ENCODE measurements at regions not wholly inside any gene's neighbourhood (a gene's known extent, or its start where the extent isn't known, plus 50 kb on each side); places are given as distances from the start of the nearest gene placed in this dataset.

GRCh38 chr17:72409405-72410002, 288.7 kb downstream of the SOX9 start:
- no peak for DNase-seq (ENCODE audit: low spot score)

- DNase-seq (ENCODE audit: low spot score), result no peak
These were observed 290.3 kb downstream of the SOX9 start for GRCh38 chr17:72411124-72411563.

- no peak for DNase-seq (ENCODE audit: low spot score)
These were observed 291.8 kb downstream of the SOX9 start for GRCh38 chr17:72412650-72413076.

DNA sequence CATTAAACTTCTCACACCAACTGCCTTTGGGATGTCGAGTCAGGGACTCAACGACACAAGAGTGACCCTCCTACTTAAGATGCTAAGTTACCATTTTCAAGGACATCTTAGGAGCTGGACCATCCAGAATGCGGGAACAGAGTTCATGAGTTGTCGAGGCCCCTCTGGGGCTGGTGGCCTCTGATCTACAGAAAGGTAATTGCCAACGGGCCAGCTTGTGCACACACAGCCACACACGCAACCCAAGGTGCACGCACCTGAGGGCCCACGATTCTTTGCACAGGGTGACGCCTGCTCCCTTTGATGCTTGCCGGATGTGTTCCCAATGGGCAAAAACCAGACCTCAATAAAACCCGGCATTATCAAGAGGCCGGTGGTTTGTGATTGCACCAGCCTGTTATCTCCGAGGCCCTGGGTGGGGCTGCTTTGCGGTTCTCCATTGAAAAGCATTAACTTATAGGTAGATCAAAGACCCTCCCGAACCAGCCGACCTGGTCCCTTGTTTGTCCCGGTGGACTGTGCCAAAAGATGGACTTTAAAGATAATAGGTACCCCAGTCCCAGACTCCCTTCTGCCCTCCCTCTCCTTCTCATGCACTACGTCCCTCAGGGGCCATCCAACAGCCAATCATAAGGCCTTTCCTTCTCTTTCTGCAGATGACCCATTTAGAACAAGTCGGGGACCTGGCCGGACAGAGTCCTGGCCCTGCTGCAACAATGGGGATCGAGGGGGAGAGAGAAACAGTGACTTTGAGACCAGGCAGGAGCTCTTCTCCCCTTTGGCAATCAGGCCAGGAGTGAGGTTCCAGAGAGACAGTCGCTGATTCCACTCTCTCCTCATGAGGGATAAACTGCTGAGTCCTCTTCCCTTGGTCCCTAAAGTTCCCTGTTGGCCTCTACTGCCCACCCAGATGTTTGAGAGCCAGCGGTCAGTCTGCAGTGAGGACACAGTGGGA, 292.5 kb downstream of the SOX9 start:
- no peak for DNase-seq (ENCODE audit: low spot score)

GRCh38 chr17:72414032-72414396, 293.2 kb downstream of the SOX9 start:
- DNase-seq (ENCODE audit: low spot score), result no peak

GRCh38 chr17:72414967-72415853, 294.4 kb downstream of the SOX9 start:
- no peak for DNase-seq (ENCODE audit: low spot score)

DNA sequence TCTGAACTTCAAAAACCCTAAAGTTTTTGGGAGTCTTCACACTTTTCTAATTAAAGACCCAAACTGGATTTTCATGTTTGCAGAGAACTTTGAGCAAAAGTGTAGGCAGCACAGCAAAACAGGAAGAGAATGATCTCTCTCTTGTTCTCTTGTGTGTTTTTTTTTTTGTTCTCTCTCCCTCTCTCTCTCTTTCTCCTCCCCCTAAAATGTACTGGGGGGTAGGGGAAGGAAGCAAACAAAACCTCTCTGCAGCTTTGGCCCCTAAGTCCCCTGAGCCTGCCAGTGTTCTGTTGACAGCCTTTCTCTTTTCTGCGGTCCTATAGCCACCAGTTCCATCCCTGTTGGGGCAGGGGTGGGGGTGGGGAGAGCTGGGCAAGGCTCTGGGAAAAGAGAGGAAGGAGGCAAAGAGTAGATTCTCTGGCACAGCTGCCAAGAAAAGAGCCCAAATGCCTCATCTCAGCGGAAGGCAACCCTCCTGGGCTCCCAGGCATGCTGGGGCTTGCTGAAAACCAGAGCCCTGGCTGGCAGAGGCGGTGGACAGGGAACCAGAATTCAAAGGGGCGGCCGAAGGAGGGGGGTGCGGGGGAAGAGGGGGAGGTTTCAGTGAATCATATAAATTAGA, 295.3 kb downstream of the SOX9 start:
- peak; percentile 47 for DNase-seq (ENCODE audit: low spot score)

DNA sequence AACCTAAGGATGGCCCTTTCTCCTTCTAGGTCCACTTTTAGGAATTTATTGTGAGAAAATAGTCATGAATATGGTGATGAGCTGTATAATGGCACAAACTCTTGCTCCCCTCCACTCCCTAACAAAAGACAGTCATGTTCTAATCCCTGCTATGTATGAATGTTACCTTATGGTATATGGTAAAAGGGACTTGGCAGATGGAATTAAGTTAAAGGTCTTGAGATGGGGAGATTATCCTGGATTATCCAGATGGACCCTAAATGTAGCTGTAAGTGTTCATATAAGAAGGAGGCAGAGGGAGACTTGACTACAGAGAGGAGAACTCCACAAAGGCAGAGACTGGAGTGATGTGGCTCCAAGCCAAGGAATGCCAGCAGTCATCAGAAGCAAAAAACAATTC, 296.1 kb downstream of the SOX9 start:
- no peak for DNase-seq (ENCODE audit: low spot score)

DNA sequence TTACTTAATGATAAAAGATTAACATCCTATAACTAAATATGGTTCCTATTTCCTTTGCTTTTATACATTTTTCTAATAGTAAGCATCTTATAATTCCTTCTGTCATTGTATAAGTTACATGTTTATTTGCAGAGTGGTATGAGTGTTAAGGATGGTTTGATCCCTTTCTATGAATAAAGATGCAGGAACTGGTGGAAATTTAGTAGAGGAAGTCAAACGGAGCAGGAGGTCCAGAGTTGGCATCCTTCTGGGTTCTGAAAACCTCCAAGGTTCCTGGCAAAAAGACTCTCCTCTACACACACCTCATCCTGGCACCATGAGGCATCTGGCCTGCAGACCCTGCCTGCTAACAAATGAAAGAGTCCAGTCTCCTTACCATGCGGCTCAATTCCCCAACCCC, 296.8 kb downstream of the SOX9 start:
- DNase-seq (ENCODE audit: low spot score), result no peak

DNA sequence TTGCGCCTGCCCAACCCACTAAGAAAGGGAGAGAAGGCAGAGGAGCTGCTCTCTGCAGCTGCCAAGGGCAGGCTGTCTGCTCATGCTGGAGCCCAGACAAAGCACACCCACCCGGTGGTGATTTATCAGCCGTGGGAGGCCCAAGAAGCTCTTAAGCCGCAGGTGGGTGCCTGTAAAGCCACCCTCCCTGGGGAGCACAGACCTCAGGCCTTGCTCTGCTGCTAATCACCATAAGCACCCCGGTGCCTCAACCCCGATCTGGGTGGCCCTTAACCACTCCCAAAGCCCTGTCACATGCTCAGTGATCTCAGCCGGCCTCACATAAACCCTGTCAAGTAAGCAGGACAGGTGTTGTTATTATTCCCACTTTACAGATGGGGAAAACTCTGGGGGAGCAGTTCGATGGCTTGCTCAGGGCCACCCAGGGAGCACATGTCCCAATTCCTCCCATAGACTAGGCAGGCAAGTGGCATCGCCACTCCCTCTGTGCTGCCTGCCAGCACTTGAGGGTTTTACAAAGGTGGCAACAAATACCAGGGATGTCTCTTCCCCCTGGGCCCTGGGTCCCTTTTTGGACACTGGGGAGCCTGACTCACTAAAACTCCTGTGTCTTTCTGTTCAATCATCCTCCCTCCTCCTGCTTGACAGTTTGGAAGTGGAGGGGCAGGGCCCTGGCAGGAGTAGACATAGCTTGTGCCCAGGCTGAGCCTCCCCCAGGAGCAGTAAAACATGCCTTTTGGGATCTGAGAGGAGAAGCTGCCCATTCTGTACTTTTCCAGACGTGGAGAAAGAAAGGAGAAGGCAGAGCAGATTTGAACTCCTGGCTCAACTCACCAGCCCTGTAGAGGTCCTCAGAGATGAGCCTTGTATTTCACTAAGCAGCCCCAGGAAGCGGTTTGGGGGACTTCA, 299.3 kb downstream of the SOX9 start:
- DNase-seq (ENCODE audit: low spot score), result no peak

DNA sequence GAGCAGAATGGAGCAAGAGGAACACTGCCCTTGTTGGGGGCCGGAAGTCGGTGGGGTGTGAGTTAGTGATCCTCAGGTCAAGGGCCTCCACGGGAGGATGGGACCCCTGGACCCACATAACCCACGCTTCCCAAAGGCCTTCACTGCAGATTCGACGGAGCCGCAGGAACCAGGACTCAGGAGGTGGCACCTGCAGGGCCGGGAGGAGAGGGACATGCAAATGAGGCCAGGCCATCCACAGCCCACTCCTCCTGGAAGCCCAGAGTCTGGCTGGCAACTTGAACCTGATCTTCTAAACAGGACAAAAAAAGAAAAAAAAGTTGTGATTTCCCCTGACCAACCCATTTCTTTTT, 299.9 kb downstream of the SOX9 start:
- no peak for DNase-seq (ENCODE audit: low spot score)

- DNase-seq (ENCODE audit: low spot score), result peak; percentile 79
These were observed 300.6 kb downstream of the SOX9 start for GRCh38 chr17:72421128-72422092.

GRCh38 chr17:72422204-72422504, 301.3 kb downstream of the SOX9 start:
- DNase-seq (ENCODE audit: low spot score), result no peak

- DNase-seq (ENCODE audit: low spot score), result peak; percentile 91
These were observed 301.9 kb downstream of the SOX9 start for GRCh38 chr17:72422505-72423285.

DNA sequence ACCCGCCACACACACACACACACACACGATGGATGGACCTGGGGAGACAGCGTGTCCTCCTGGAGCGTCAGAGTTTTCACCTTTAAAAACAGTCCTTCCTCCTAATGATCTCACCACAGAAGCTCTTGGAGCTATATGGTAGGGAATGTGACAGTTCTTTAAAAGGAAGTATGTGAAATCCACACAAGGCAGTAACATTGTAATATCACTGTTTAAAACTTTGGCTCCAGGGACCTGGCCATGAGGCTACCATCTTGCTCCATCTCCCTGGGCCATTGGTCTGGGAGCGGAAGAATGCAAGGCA, 302.4 kb downstream of the SOX9 start:
- DNase-seq (ENCODE audit: low spot score), result no peak

DNA sequence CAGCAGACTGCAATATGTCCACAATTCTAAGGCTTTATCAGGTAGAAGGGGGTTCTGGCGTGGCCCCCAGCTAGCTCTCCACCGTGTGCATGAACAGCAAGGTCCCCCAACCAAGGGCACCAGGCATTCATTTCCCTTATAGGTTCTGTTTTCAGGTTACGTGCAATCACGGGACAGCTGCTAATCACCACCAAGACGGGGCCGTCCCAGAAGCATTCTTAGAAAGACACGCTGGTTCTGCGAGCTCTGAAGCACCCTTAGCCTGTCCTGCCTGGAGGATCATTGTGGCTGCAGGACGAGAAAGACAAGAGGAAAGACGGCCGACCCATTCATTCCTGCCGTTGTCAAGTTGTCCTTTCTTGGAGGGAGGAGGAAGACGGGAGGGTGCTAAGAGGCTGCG, 302.9 kb downstream of the SOX9 start:
- DNase-seq (ENCODE audit: low spot score), result no peak

- DNase-seq (ENCODE audit: low spot score), result no peak
These were observed 303.8 kb downstream of the SOX9 start for GRCh38 chr17:72424505-72425117.

DNA sequence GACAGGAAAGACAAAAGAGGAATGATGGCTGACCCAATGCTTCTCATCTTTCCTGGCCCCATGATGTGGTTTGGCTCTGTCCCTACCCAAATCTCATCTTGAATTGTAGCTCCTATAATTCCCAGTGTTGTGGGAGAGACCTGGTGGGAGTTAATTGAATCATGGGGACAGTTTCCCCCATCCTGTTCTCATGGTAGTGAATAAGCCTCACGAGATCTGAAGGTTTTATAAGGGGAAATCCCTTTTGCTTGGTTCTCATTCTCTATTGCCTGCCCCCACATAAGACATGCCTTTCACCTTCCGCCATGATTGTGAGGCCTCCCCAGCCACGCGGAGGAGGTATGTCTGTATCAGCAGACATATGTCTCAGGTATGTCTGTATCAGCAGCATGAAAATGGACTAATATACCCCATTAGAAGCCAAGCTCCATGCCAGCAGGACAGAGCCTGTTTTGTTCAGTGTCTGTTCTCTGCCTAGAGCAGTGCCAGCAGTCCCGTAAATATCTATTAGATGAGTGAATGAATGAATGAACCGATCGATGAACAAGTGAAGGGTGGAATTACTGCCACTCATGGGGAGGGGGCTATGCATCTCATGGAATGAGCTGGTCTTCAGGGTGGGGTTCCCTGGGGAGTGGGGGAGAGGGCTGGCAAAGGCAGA, 304.4 kb downstream of the SOX9 start:
- no peak for DNase-seq (ENCODE audit: low spot score)

DNA sequence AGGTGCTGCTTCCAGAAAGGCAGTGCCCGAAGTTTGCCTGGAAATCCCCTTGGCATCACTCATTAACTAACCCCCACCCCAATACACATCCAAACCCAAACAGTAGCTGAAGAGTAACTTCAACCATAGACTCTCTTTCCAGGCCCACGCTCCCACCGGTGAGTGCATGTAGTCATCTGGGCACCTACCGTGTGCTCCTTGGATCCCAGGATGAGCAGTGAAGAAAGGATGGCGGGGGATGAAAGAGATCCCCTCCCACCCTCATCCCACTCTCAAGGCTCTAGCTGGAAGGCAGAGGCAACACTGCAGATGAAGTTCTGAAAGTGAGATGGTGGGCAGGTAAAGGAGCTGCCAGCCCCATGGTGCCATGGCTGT, 305.0 kb downstream of the SOX9 start:
- no peak for DNase-seq (ENCODE audit: low spot score)

Measured in hepatic stellate cell (primary cell).